Keratinocyte (primary cell): ENCODE measurements at regions not wholly inside any gene's neighbourhood (a gene's known extent, or its start where the extent isn't known, plus 50 kb on each side); places are given as distances from the start of the nearest gene placed in this dataset.

Experiments
- EZH2 ChIP-seq: IDR thresholded peaks from one replicate; pipeline ENCODE4 v1.6.1; 2012; ENCODE audit warnings: inconsistent platforms, mild to moderate bottlenecking, low read length, moderate library complexity
- TF ChIP-seq, protein P1 (sequence below), 3 experiments: IDR thresholded peaks in 1 of 3; conservative IDR thresholded peaks in 1 of 3; optimal IDR thresholded peaks in 1 of 3; 2 replicates in 2 of 3; 3 replicates in 1 of 3; pipeline versions ENCODE3 to v1.5.1; 2011; ENCODE audit warnings: low read length in 3 of 3, mild to moderate bottlenecking in 3 of 3, moderate library complexity in 2 of 3, control low read depth in 1 of 3, inconsistent platforms in 1 of 3; ENCODE audit not compliant: insufficient read depth in 2 of 3; ENCODE audit errors: extremely low read depth in 1 of 3

DNA sequence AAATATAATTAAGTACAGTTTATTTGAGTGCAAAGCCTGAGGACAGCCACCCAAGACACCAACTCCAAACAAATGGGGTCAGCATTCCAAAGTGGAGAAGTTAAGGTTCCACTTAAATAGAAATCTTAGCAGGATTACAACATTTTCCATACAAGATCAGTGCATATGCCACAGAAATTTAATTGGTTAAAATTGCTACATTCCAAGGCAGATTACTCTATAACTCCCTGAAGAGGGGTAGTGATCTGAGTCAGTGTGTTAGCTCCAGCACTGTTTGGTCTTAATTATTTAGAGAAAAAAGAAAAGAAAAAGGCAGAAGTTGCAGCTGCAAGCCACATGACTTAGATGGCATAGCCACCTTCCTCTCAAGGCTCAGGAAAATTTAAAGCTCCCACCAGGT is 297.5 kb downstream of the HHIPL2 start:
- TF ChIP-seq, protein P1, sequence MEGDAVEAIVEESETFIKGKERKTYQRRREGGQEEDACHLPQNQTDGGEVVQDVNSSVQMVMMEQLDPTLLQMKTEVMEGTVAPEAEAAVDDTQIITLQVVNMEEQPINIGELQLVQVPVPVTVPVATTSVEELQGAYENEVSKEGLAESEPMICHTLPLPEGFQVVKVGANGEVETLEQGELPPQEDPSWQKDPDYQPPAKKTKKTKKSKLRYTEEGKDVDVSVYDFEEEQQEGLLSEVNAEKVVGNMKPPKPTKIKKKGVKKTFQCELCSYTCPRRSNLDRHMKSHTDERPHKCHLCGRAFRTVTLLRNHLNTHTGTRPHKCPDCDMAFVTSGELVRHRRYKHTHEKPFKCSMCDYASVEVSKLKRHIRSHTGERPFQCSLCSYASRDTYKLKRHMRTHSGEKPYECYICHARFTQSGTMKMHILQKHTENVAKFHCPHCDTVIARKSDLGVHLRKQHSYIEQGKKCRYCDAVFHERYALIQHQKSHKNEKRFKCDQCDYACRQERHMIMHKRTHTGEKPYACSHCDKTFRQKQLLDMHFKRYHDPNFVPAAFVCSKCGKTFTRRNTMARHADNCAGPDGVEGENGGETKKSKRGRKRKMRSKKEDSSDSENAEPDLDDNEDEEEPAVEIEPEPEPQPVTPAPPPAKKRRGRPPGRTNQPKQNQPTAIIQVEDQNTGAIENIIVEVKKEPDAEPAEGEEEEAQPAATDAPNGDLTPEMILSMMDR (optimal IDR thresholded peaks at IDR 0.05 in 1 of 3, IDR thresholded peaks at IDR 0.05 in 1 of 3, conservative IDR thresholded peaks at IDR 0.05 in 1 of 3; ENCODE audit: extremely low read depth in 1 of 3, insufficient read depth in 2 of 3, low read length in 3 of 3): no peak
- TF ChIP-seq EZH2: no peak
